Endothelial cell of umbilical vein (primary cell): ENCODE measurements at regions not wholly inside any gene's neighbourhood (a gene's known extent, or its start where the extent isn't known, plus 50 kb on each side); places are given as distances from the start of the nearest gene placed in this dataset.

Experiments
- CTCF ChIP-seq, 2 donors: IDR thresholded peaks; 1 replicate in 1 of 2; 2 replicates in 1 of 2; pipeline ENCODE4 v1.5.1; 2011; ENCODE audit warnings: low read length in 2 of 2, mild to moderate bottlenecking in 2 of 2, moderate library complexity in 2 of 2, control low read depth in 1 of 2, inconsistent platforms in 1 of 2, low read depth in 1 of 2; ENCODE audit not compliant: insufficient read depth in 1 of 2; ENCODE audit errors: extremely low read depth in 1 of 2
- EZH2 ChIP-seq: IDR thresholded peaks from 2 replicates; pipeline ENCODE4 v1.6.1; 2012; ENCODE audit warnings: borderline replicate concordance, low read depth, mild to moderate bottlenecking, moderate library complexity, low read length, inconsistent platforms; ENCODE audit not compliant: severe bottlenecking
- POLR2A ChIP-seq: IDR thresholded peaks from 2 replicates; pipeline ENCODE4 v1.6.1; 2012; ENCODE audit warnings: low read depth, mild to moderate bottlenecking, control low read depth, low read length

GRCh38 chr2:220332886-220333285, 705.5 kb downstream of the SLC4A3 start:
- no peak for TF ChIP-seq EZH2
- TF ChIP-seq CTCF (IDR thresholded peaks at IDR 0.05; ENCODE audit: extremely low read depth in 1 of 2, insufficient read depth in 1 of 2, low read depth in 1 of 2, low read length in 2 of 2), result no peak
- TF ChIP-seq POLR2A, result no peak
